ENCODE measurements at regions not wholly inside any gene's neighbourhood (a gene's known extent, or its start where the extent isn't known, plus 50 kb on each side); places are given as distances from the start of the nearest gene placed in this dataset.
"Not testable (repeated sequence)": the region's sequence is repeated elsewhere in the genome, so short reads cannot be mapped to it uniquely, and the experiment has no call there.

DNA sequence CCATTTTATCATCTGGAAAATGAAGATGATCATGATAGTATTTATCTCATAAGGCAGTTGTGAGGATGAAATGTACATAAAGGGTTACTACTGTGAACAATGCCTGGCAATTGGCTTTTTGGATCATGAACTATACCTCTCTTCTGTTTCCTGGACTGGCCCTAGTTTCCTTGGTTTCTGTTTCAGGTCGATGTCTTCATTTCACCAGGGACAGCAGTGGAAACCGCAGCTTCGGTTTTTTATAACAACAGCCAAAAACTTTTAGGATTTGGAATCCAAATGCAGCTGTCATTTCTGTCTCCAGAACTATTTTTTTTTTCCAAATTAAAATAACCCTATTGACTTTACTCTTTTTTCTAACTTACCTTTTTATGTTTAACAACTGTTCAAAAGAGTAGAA, 425.1 kb downstream of the RND3 start:
- no peak for DNase-seq

DNA sequence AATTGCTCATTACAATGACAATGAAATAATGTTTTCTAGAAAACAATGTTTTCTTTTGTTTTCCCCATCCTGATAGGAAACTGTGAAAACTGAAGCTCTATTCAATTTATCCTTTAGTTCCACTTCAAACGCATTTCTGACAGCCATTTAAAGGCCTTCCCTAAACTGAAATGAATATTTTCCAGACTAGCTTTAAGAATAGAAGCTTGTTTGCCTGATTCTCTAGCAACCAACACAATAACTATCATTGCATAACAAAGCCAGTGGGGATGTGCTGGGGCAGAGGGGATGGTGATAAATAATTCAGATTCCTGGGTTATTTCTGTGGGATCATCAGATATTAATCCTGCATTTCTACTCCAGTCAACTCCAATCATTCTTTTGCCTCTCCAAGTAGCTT, 427.1 kb downstream of the RND3 start:
- peak in 1 of 56 donors; percentile 5 for DNase-seq

DNA sequence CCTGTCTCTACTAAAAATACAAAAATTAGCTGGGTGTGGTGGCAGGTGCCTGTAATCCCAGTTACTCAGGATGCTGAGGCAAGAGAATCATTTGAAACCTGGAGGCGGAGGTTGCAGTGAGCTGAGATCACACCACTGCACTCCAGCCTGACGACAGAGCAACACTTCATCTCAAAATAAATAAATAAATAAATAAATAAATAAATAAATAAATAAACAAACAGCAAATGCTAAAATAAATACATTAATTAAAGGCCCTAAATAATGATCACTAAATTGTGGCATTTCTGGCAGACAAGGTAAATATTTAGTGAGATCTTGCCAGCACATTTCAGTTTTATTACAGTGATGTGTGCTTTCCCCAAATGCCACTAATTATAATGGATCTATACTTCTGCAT, 427.8 kb downstream of the RND3 start:
- not testable (repeated sequence) for DNase-seq

DNA sequence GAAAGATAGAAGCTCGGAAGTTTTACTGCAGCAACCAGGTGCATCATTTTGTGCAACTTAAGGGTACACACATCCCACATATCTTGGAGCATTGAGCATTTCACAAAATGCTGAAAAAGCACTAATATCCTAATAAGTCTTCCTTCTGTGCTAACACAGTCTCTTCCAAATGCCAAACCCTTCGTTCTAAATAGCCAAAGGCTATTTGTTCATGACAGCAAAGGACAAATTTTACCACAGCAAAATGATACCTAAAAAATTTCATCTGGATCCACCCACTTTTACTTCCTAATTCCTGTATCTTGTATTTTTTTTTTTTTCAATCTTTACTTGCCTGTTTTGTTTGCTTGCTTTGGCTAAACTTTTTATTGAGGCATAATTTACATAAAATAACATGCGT, 435.0 kb downstream of the RND3 start:
- no peak for DNase-seq

DNA sequence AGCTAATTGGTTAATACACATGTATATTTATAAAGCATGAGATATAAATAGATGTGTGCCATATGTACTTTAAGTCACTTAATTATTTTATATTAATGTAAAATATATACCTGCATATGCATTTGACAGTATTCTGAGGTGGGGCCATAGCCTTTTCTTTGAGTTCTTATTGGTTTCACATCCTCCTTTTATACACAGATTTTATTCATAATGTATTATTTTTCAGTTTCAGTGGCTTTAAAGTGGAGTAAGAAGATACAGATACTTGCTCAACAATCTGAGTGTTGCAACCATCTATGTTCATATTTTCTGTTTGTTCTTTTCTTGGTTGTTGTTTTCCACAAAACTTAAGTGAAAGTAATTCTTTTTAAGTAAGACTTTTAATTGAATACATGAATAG, 436.5 kb downstream of the RND3 start:
- DNase-seq = no peak

DNA sequence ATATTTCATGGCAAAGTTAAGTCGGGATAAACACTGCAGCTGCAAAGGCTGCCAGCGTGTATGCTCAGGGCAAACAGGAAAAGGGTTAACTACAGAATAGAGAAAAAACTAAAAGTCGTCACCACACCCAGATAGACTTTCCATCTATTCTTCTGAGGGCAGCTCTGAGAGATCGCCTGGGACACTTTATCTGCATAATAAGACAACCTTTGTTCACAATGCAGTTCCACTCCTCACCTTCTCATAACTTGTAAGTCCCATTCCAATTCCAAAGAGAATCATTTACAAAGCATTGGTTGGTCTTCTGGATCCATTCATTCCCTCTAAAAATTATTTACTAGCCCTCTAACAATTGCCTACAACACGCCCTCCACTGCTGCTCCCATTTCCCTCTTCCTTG, 437.4 kb downstream of the RND3 start:
- DNase-seq = no peak

DNA sequence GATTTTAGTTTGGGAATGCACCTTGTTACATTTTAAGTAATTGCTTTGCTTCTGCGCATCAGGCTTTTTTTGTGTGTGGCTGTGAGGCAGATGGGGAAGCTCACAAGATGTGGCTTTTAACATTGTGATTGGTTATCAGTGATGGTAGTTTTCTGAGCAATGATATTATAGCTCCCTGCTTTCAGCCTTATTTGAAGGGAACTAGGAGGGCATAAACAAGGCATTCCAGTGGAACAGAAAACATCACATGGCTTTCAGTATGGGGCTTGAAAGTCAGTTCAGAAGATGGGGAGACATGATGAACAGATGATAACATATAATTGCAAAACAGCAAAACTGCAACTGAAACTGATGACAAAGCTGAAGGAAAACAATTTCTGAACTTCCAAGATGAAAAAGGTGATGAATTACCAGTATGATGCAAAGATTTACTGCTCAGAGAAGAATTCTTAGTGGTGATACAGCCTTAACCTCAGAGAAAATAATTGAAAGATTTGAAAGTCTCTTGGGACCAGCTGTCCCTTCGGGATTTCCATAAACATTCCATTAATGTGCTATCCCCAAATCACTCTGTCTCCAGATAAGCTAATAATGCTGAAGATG, 439.7 kb downstream of the RND3 start:
- DNase-seq = no peak

DNA sequence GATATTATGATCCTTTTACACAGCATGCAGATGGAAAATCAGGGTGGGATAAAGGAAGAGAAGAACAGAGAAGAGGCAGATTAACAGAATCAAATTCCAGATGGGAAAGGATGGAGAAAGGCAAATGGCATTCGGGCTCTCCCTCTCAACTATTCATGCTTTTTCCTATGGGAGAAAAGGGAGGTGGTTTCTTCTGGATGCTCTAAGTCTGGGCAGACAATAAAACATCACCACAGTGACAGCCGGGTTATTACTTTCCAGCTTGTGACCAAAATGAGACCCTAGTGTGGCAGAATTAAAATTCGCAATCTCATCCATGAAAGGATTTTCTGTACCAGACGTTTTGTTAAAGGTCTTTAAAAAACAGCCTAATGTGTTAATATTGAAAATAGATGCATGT, 440.7 kb downstream of the RND3 start:
- DNase-seq = no peak

DNA sequence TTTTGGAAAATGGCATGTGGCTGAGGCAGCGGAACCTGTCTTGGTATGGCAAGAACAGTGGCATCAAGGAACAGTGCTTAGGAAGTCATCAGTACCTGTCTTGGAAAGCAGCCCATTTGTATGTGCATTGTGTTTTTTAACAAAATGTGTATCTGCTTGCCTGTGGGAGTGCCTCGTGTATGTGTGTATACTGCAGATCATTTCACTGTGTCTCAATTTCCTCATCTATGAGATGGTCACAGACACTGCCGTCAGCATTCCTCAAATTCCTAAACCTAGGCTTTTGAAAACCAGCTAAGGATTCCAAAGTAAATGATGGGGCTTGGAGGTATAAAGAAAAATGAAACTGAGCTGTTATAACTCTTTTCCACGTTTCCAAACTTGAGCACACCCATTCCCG, 441.3 kb downstream of the RND3 start:
- no peak for DNase-seq

DNA sequence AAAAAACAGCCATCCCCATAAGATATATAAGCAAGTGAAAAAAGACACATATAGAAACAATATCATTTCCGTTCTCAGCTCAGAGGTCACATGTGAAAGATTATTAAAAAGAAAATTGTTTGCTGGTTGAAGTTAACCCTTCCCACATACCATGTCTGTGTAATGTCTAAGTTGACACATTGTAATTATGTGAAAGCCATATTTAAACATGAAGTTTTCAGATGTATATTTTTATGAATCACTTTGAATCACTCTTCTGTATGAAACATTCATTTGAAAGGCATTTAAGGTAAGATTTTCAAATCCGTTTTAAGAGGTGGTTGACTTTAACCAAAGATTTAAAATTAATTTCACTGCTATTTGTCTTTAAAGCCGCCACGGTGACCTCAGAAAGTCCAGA, 441.9 kb downstream of the RND3 start:
- no peak for DNase-seq

DNA sequence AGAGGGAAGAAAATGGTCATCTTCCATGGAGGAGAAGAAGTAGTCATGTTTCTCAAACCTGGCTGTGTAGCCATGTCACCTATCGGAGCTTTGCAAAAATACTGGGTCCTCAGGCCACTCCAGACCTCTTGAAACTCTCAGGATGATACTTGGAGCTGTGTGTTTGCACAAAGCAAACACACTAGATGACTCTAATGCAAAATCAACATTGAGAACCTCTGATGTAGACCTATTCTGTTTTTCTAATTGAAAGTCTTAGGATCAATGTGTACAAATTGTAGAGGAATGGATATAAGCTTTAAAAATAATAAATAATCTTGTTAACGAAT, 444.3 kb downstream of the RND3 start:
- no peak for DNase-seq

DNA sequence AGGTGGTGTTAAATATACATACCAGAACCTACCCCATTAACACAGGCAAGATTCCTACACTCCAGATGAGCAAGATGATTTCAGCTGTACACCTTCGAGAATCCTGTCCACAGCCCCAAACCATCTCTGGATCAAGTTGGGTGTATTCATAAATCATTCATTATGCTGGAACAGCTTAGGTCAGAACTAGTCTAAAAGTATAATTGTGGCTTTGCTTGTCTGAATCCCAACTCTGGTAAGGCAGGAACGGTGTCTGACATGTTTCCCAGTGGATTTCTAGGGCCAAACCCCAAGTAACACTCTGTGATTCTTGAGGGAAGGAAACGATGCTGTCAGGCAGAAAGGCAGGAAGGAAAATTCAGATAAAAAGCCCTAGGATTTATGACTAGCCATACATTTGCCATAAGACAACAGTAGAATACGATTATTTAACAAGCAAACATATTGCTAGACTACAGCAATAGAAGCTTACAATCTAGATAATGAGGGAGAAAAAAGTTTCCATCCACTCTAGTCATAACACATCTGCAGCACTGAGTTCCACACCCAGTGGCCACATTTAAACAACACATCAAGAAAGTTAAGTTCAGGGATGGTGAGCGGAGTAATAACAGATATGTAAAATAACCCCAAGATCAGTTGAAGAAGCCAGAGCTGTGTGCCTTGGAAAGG, 444.8 kb downstream of the RND3 start:
- DNase-seq = no peak

DNA sequence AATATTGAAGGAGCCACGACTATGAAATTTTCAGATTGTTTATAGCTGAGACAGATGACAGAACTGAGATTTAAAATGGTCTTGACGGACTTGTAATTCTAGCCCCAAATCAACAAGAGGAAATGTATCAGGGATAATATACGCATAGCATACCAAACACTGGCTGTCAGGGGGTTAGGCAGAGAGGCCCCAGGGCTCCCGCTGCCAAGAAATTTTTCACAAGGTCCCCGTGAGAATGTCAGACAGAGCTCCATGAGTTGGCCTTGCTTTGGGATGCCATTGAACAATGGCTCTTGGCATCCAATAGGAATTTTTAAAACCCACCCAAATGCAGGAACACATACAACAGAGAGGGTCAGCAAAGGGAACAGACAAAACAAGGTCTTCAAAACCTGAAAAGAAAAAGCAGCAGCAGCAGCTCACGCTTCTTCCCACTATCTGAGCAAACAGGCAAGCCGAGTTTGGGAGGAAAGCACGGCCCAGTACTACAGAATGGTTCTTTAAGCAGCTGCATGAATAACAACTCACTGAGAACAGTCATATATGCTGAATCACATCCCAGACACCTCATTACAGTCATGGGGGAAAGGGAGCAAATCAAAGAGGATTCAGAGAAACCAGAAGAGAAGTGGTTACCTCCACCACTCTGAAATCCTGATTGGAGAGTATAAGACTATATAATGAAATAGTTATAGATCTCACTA, 445.6 kb downstream of the RND3 start:
- DNase-seq = no peak

DNA sequence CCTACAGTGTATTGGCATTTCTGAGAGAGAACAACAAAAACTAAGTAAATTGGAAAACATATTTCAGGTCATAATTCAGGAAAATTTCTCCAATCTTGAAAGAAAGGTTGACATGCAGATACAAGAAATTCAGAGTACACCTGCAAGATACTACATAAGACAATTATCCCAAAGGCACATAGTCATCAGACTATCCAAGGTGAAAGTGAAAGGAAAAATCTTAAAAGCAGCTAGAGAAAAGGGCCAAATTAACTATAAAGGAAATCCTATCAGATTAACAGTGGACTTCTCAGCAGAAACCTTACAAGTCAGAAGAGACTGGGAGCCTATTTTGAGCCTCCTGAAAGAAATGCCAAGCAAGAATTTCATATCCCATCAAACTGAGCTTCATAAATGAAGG, 449.0 kb upstream of the MMADHC start:
- DNase-seq = no peak

DNA sequence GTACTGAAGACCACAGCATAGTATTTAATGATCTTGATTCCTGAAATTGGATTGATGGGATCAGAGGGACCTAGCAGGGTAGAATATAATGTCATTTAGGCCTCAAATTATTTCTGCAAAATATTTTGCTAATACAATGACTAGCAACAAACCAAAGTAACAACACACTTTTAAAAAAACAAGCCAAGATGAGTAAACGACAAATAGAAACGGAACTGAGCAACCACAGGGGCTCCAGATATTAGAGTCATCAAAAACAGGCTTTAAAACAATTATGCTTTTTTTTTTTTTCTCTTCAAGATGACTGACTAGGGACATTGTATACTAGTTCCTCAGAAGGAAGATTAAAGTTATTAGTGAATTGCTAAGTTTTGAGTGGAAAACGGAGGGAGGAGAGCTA, 447.1 kb upstream of the MMADHC start:
- no peak for DNase-seq

DNA sequence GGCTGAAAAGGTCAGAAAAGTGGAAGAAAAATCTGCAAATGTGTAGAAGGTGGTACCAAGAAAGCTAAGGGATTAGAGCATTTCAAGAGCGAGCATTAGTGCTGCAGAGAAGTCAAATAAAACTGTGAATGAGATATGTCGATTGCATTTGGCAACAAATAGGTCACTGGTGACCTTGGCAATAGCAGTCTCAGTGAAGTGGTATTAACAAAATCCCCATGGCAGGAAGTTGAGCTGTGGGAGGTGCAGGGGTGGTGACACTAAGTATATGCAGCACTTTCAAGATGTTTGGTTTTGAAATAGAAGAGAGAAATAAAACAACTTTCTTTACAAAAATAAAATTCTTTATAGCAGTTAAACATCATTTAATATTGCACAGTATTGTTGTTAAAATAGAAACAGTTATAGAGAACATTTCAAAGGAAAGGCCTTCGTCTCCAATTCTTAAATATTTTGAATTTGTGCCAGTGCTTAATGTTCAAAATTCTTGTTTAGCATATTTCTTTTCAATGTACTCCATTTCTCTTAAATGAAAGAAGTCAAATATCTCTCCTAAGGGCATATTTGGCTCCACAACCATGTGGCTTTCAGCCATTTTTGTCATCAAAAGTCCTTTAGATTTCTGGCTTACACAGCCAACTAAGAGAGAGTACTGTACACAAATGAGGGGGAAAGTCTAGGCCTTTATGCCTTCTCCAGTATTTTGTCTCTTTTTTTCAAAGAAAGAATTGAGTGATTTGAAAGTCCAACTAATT, 443.0 kb upstream of the MMADHC start:
- DNase-seq = no peak

DNA sequence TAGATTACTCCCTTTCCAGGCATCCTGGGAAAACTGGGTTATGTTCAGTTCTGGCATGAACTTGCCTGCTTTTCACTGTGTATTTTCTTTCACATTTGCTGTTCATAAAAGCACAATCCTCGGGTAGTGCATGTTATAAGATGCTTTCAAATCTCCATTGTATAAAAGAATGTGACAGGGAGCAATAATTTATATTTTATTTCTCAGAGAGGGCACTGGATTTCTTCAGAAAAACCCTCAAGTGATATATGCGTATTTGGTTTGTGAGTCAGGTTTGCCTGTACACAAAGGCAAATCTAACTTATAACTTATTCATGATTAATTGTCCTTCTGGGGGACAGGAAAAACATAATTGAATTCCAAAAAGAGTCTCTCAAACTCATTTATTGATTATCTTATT, 440.7 kb upstream of the MMADHC start:
- no peak for DNase-seq

DNA sequence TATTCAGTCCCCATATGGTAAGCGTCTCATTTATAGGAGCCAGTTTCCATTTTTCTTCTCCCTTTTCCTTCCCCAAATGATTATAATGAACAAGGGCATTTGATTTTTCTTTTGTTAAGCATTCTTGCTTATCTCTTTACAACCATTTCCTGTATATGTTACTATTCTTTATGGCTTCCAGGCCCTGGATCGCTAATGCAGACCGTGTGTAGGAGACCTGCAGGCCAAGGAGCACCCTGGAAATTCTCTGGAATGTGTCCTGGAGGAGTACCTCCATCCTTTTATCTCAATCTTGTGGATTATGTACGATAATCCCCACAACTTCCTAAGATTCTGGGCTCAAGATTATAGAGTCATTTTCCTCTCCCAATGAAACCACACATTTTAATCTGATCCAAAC, 439.6 kb upstream of the MMADHC start:
- DNase-seq = no peak

DNA sequence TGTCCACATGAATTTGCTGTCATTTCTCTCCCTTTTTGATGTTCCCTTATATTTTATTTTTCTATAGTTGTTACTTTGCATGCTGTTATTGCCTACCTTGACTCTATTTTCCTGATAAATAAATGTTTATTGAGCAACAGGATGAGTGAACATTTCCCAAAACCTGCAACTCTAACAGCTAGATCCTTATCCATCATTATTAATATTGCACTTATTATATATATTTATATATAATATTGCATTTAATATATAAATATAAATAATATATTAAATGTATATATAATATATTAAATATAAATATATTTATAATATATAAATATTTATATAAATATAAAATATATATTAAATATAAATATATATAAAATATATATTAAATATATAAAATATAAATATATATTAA, 436.1 kb upstream of the MMADHC start:
- DNase-seq = no peak

DNA sequence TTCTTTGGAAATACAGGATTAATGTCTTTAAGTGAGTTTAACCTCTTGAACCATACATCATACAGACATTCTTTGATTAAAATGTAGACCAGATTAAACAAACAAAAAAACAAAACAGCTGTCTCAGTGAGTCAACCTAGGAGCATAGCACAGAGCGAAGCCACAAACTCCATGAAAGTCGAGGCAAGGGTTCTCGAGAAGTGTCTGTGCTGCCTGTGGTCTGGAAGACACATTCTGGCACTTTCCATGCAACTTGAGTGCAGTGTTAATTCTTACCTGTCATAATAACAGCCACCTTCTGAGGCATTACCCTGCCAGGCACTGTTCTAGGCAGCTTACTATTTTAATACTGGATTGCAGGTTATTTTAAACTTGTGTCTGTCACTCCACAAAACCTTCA, 435.5 kb upstream of the MMADHC start:
- DNase-seq = no peak

DNA sequence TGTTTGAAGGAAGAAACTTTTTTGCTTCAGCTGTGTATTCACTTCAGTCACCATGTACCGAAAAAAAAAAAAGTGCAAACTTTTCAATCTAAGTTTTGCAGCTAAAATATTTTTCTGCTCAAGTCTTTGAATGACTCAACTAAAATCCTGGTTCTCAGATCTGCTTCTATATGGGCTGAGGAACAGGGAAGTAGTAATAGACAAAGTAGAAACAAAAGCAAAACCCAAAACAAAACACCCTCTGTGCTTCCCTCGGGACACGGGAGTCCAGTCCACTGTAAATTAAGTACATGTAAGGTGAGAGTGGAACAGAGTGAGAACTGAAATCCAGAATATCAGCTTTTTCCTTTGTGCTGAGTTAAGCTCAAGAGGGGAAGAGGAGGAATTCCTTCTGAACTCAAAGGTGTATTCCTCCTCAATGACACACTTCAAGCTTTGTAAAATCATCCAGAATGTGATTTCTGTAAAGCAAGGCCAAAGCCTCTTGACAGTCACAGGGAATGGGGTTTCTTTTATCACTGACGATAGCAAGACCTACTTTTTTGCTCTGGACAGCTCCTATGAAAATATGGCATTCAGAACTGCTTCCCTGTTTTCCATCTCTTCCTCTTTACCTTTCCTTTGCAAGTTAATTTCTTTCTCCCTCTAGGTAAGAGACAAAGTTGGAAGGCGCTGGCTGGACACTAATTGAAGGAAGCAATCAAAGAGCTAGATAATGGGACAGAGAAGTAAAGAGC, 433.5 kb upstream of the MMADHC start:
- no peak for DNase-seq

DNA sequence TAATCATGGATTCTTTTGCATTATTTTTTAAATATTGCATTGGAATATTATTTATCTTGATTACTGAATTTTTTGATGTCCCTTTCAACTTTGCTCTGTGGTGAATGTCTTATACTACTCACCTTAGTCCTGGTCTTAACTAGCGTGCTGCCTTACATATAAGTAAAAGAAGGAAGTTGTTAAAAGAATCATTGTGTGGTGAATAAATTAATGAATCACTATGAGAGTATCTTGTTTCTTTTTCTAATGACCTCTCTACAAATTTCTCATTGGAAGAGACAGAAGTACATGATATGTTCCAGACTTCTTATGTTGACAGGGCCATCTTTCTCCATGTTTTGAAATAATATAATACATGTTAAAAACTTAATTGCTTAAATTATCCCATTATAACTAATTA, 432.6 kb upstream of the MMADHC start:
- no peak for DNase-seq

Data from amygdala (tissue), 56 donors.